NB4 (cell line): ENCODE measurements at regions not wholly inside any gene's neighbourhood (a gene's known extent, or its start where the extent isn't known, plus 50 kb on each side); places are given as distances from the start of the nearest gene placed in this dataset.

Source experiments
- POLR2A ChIP-seq: IDR thresholded peaks from 2 replicates; pipeline ENCODE4 v1.6.1; 2011; ENCODE audit warnings: mild to moderate bottlenecking; ENCODE audit not compliant: insufficient read length; ENCODE audit errors: extremely low read depth
- TF ChIP-seq, protein P1 (sequence below): IDR thresholded peaks from one replicate; pipeline ENCODE4 v1.5.1; 2012; ENCODE audit warnings: low read depth, low read length

DNA sequence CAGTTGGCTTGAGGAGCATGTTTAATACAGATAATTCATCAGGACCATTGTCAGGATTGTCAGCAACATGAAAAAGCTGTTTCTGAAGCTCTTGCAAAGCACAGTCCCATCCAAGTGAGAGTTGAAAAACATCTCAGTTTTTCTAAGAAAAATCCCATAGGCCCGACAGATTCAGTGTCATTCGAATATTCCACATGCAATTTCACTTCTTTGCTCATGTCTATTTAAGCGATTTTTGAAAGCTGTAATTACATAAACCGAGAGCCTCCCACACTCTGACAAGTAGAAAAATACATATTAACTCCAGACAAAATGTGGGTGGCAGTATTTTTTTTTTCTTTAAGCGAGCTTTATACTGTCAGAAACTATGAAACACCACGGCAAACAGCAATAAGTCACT is 134.7 kb upstream of the GALNT5 start:
- TF ChIP-seq POLR2A, result no peak
- TF ChIP-seq, protein P1, sequence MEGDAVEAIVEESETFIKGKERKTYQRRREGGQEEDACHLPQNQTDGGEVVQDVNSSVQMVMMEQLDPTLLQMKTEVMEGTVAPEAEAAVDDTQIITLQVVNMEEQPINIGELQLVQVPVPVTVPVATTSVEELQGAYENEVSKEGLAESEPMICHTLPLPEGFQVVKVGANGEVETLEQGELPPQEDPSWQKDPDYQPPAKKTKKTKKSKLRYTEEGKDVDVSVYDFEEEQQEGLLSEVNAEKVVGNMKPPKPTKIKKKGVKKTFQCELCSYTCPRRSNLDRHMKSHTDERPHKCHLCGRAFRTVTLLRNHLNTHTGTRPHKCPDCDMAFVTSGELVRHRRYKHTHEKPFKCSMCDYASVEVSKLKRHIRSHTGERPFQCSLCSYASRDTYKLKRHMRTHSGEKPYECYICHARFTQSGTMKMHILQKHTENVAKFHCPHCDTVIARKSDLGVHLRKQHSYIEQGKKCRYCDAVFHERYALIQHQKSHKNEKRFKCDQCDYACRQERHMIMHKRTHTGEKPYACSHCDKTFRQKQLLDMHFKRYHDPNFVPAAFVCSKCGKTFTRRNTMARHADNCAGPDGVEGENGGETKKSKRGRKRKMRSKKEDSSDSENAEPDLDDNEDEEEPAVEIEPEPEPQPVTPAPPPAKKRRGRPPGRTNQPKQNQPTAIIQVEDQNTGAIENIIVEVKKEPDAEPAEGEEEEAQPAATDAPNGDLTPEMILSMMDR, result no peak
